PC-3 (cell line): ENCODE measurements at regions not wholly inside any gene's neighbourhood (a gene's known extent, or its start where the extent isn't known, plus 50 kb on each side); places are given as distances from the start of the nearest gene placed in this dataset.

Source experiments
- ATAC-seq: fragments of 200-7000 bp; cut with Tn5 transposase; 2 replicates; pipeline ENCODE4 v1.9.1; 2020; ENCODE audit warnings: mild to moderate bottlenecking, moderate library complexity
- BruUV-seq: library from RNA; stranded (reverse); fragments of 400-500 nt; replicated peaks from 2 replicates; lab custom pipeline; 2021; lab: Mats Ljungman, UMichigan
- CTCF ChIA-PET: fragments of 300-600 bp; sonication (Branson Sonifier 250); formaldehyde crosslinking; loops from one replicate; lab custom pipeline; 2022; ENCODE audit warnings: antibody characterized with exemption; lab: Charles Lee
- POLR2A ChIA-PET: fragments of 300-600 bp; sonication (Branson Sonifier 250); formaldehyde crosslinking; loops from one replicate; lab custom pipeline; 2022; ENCODE audit warnings: antibody characterized with exemption; ENCODE audit not compliant: unreplicated experiment; lab: Charles Lee
- DNase-seq: peaks from one replicate; pipeline ENCODE4 v3.0.0-alpha.2; 2015
- H2AFZ ChIP-seq: fragments of 300-600 bp; sonication (generic); 2 replicates; pipeline ENCODE4 v1.6.0; 2016; ENCODE audit warnings: antibody characterized with exemption, low read length
- H3F3A ChIP-seq: fragments of 300-600 bp; sonication (generic); one replicate; pipeline ENCODE4 v1.6.0; 2017; ENCODE audit warnings: antibody characterized with exemption, low read length, control low read depth, mild to moderate bottlenecking; ENCODE audit not compliant: unreplicated experiment
- H3K27ac ChIP-seq: fragments of 300-600 bp; sonication (generic); 2 replicates; pipeline ENCODE4 v1.5.1; 2016; ENCODE audit warnings: mild to moderate bottlenecking, low read length
- H3K27me3 ChIP-seq: fragments of 300-600 bp; sonication (generic); 2 replicates; pipeline ENCODE4 v1.6.1; 2016; ENCODE audit warnings: low read length, mixed read lengths
- H3K36me3 ChIP-seq: fragments of 300-600 bp; sonication (generic); 2 replicates; pipeline ENCODE4 v1.6.1; 2016; ENCODE audit warnings: low read depth, mixed run types, low read length, mixed read lengths
- H3K4me1 ChIP-seq: fragments of 300-600 bp; sonication (generic); 2 replicates; pipeline ENCODE4 v1.5.1; 2016; ENCODE audit warnings: low read length; ENCODE audit not compliant: insufficient read depth
- H3K4me2 ChIP-seq: fragments of 300-600 bp; sonication (generic); 2 replicates; pipeline ENCODE4 v1.6.0; 2016; ENCODE audit warnings: low read length
- H3K4me3 ChIP-seq: fragments of 300-600 bp; sonication (generic); 2 replicates; pipeline ENCODE4 v1.5.1; 2016; ENCODE audit warnings: mild to moderate bottlenecking, low read length, mixed read lengths
- H3K79me2 ChIP-seq: fragments of 300-600 bp; sonication (generic); 2 replicates; pipeline ENCODE4 v1.6.1; 2017; ENCODE audit warnings: low read length, mixed read lengths
- H3K9ac ChIP-seq: fragments of 300-600 bp; sonication (generic); 2 replicates; pipeline ENCODE4 v1.6.0; 2016; ENCODE audit warnings: mild to moderate bottlenecking, low read length
- H3K9me2 ChIP-seq: fragments of 300-600 bp; sonication (generic); replicated peaks from 2 replicates; pipeline ENCODE4 v1.6.1; 2016; ENCODE audit warnings: mixed run types, low read length, mixed read lengths
- H3K9me3 ChIP-seq: fragments of 300-600 bp; sonication (generic); 2 replicates; pipeline ENCODE4 v1.6.1; 2016; ENCODE audit warnings: low read length, mixed read lengths
- H4K20me1 ChIP-seq: fragments of 300-600 bp; sonication (generic); 2 replicates; pipeline ENCODE4 v1.6.1; 2016; ENCODE audit warnings: low read length, mixed read lengths
- EZH2 ChIP-seq: fragments of 300-600 bp; sonication (generic); IDR thresholded peaks from one replicate; pipeline ENCODE4 v1.6.1; 2017; ENCODE audit warnings: antibody characterized with exemption, mild to moderate bottlenecking, low read length; ENCODE audit not compliant: unreplicated experiment
- EZH2phosphoT487 ChIP-seq: fragments of 300-600 bp; sonication (generic); IDR thresholded peaks from 2 replicates; pipeline ENCODE4 v1.6.1; 2018; ENCODE audit warnings: mild to moderate bottlenecking, antibody characterized with exemption, low read length, borderline replicate concordance
- intact Hi-C: fragments of 100-400 bp; cut with micrococcal nuclease; formaldehyde crosslinking; loops from 2 replicates; pipeline ENCODE4 v1.9.0; 2023
- TF ChIP-seq, protein P1 (sequence below): fragments of 300-600 bp; sonication (generic); conservative IDR thresholded peaks from 2 replicates; pipeline ENCODE4 v1.5.1; 2017; ENCODE audit warnings: antibody characterized with exemption, low read depth, mild to moderate bottlenecking, low read length

DNA sequence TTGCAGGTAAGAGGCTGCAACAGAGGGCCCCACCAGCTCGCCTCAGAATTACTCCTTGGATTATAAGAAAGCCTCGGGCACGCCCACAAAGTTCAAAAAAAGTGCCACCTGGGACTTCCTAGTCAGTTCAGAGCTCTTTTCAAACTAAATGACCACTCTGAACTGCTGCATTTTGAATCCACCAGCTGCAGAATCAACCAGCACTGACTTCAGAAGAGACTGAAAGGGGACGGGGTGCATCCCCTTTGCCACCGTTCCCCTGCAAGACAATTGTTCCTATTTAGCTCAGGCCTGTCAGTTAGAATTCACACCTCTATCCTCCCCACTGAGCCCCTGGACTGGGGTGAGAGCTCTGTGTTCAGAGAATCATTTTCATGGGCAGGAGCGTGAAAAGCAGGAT is 181.4 kb upstream of the GADL1 start:
- H3K4me3 ChIP-seq = no peak overlapping the region
- no peaks in the 10 kb centered on the region for H3K9me3 ChIP-seq
- ChIA-PET CTCF (no interaction called here), POLR2A (no interaction called here)
- ATAC-seq (no peak), DNase-seq (no peak)
- H3K36me3 ChIP-seq = no peaks in the 10 kb centered on the region
- H3F3A ChIP-seq = peaks cover 4% of the 10 kb centered on the region
- H3K27me3 ChIP-seq = no peaks in the 10 kb centered on the region
- no peak overlapping the region for H3K4me2 ChIP-seq
- H4K20me1 ChIP-seq = no peaks in the 10 kb centered on the region
- peaks cover 44% of the 10 kb centered on the region for H3K4me1 ChIP-seq
- intact Hi-C loops = no loop called here
- no peaks in the 10 kb centered on the region for H3K9me2 ChIP-seq
- TF ChIP-seq, protein P1, sequence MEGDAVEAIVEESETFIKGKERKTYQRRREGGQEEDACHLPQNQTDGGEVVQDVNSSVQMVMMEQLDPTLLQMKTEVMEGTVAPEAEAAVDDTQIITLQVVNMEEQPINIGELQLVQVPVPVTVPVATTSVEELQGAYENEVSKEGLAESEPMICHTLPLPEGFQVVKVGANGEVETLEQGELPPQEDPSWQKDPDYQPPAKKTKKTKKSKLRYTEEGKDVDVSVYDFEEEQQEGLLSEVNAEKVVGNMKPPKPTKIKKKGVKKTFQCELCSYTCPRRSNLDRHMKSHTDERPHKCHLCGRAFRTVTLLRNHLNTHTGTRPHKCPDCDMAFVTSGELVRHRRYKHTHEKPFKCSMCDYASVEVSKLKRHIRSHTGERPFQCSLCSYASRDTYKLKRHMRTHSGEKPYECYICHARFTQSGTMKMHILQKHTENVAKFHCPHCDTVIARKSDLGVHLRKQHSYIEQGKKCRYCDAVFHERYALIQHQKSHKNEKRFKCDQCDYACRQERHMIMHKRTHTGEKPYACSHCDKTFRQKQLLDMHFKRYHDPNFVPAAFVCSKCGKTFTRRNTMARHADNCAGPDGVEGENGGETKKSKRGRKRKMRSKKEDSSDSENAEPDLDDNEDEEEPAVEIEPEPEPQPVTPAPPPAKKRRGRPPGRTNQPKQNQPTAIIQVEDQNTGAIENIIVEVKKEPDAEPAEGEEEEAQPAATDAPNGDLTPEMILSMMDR = no peak
- TF ChIP-seq EZH2phosphoT487 (no peak), EZH2 (no peak)
- H3K27ac ChIP-seq = peak overlapping the region; percentile 96
- H2AFZ ChIP-seq = no peak overlapping the region
- no TSS peak for BruUV-seq
- H3K79me2 ChIP-seq = no peaks in the 10 kb centered on the region
- H3K9ac ChIP-seq = no peak overlapping the region; the same call in 1 of the 2 replicates

- Histone ChIP-seq H3K4me3 (peak overlapping the region; percentile 20), H3K27me3 (no peaks in the 10 kb centered on the region), H2AFZ (peak overlapping the region; percentile 41; the same call in 1 of the 2 replicates), H3K9me3 (no peaks in the 10 kb centered on the region), H3K4me1 (peaks cover 44% of the 10 kb centered on the region), H3K36me3 (no peaks in the 10 kb centered on the region), H4K20me1 (no peaks in the 10 kb centered on the region), H3K79me2 (no peaks in the 10 kb centered on the region), H3K9ac (peak overlapping the region; percentile 65), H3K4me2 (peak overlapping the region; percentile 66), H3F3A (peaks cover 4% of the 10 kb centered on the region), H3K9me2 (no peaks in the 10 kb centered on the region), H3K27ac (peak overlapping the region; percentile 96)
- ATAC-seq (peak; percentile 96), DNase-seq (peak; percentile 97)
- CTCF ChIA-PET = interaction anchor here (0.7 kb wide), 1 partner anchor 143 kb away, joined by 4 read pairs; no protein-coding TSS in a partner anchor
- intact Hi-C loops = loop anchor here (1.0 kb wide), 1 partner anchor 302 kb away; no protein-coding TSS in a partner anchor
- no TSS peak for BruUV-seq
- TF ChIP-seq EZH2 (no peak), EZH2phosphoT487 (no peak)
- TF ChIP-seq, protein P1 = no peak
- POLR2A ChIA-PET = interaction anchor here (0.6 kb wide), 1 partner anchor 134 kb away, joined by 8 read pairs; no protein-coding TSS in a partner anchor
Measured at GRCh38 chr3:31077021-31077601, 182.7 kb upstream of the GADL1 start.

- Histone ChIP-seq H2AFZ (peak overlapping the region; percentile 41; the same call in 1 of the 2 replicates), H3K9me2 (no peaks in the 10 kb centered on the region), H3K4me2 (peak overlapping the region; percentile 66), H3K27ac (peak overlapping the region; percentile 96), H4K20me1 (no peaks in the 10 kb centered on the region), H3K36me3 (no peaks in the 10 kb centered on the region), H3K9me3 (no peaks in the 10 kb centered on the region), H3F3A (peaks cover 4% of the 10 kb centered on the region), H3K4me3 (peak overlapping the region; percentile 20), H3K79me2 (no peaks in the 10 kb centered on the region), H3K4me1 (peaks cover 43% of the 10 kb centered on the region), H3K27me3 (no peaks in the 10 kb centered on the region), H3K9ac (peak overlapping the region; percentile 65)
- ATAC-seq (no peak), DNase-seq (peak; percentile 54)
- intact Hi-C loops = loop anchor here (1.0 kb wide), 1 partner anchor 303 kb away; no protein-coding TSS in a partner anchor
- no TSS peak for BruUV-seq
- ChIA-PET CTCF (no interaction called here), POLR2A (no interaction called here)
- no peak for TF ChIP-seq EZH2phosphoT487
- TF ChIP-seq EZH2 = no peak
- TF ChIP-seq, protein P1 = no peak
Measured at GRCh38 chr3:31077826-31078225, 183.4 kb upstream of the GADL1 start.
